GM23338 (cell line): ENCODE measurements at regions not wholly inside any gene's neighbourhood (a gene's known extent, or its start where the extent isn't known, plus 50 kb on each side); places are given as distances from the start of the nearest gene placed in this dataset.

ENCODE experiments used
- ATAC-seq: fragments of 200-7000 bp; cut with Tn5 transposase; 3 replicates; pipeline ENCODE4 v1.9.1; 2020
- DNase-seq: peaks from one replicate; pipeline ENCODE4 v3.0.0-alpha.2; 2015; ENCODE audit warnings: low spot score
- H2AFZ ChIP-seq: fragments of 200-600 bp; sonication (generic); 2 replicates; pipeline ENCODE4 v1.8.0; 2016; ENCODE audit warnings: antibody characterized with exemption, mild to moderate bottlenecking, moderate library complexity
- H3F3A ChIP-seq: fragments of 200-600 bp; sonication (generic); replicated peaks from 2 replicates; pipeline ENCODE4 v1.8.0; 2017; ENCODE audit warnings: antibody characterized with exemption, mixed run types, low read depth
- H3K27ac ChIP-seq: fragments of 200-600 bp; sonication (generic); 2 replicates; pipeline ENCODE4 v1.6.1; 2016; ENCODE audit warnings: low read depth
- H3K27me3 ChIP-seq: fragments of 200-600 bp; sonication (generic); 2 replicates; pipeline ENCODE4 v1.8.0; 2016; ENCODE audit warnings: mild to moderate bottlenecking, mixed run types, moderate library complexity; ENCODE audit not compliant: insufficient read depth
- H3K36me3 ChIP-seq: fragments of 200-600 bp; sonication (generic); 2 replicates; pipeline ENCODE4 v1.8.0; 2016; ENCODE audit warnings: mild to moderate bottlenecking; ENCODE audit not compliant: insufficient read depth
- H3K4me1 ChIP-seq: fragments of 200-600 bp; sonication (generic); 2 replicates; pipeline ENCODE4 v1.8.0; 2016; ENCODE audit warnings: mild to moderate bottlenecking, moderate library complexity; ENCODE audit not compliant: insufficient read depth
- H3K4me2 ChIP-seq: fragments of 200-600 bp; sonication (generic); 2 replicates; pipeline ENCODE4 v1.7.1; 2017; ENCODE audit warnings: mixed run types
- H3K4me3 ChIP-seq: fragments of 200-600 bp; sonication (generic); 2 replicates; pipeline ENCODE4 v1.6.1; 2016; ENCODE audit warnings: mixed run types
- H3K79me2 ChIP-seq: fragments of 200-600 bp; sonication (generic); replicated peaks from 2 replicates; pipeline ENCODE4 v1.8.0; 2017; ENCODE audit warnings: mild to moderate bottlenecking; ENCODE audit not compliant: insufficient read depth
- H3K9me2 ChIP-seq: fragments of 200-600 bp; sonication (generic); 2 replicates; pipeline ENCODE4 v1.8.0; 2017; ENCODE audit not compliant: insufficient read depth
- H4K20me1 ChIP-seq: fragments of 200-600 bp; sonication (generic); replicated peaks from 2 replicates; pipeline ENCODE4 v1.8.0; 2017; ENCODE audit warnings: mild to moderate bottlenecking; ENCODE audit not compliant: insufficient read depth
- H3K27ac Mint-ChIP-seq: 2 replicates; pipeline ENCODE4 v1.8.0; 2020; ENCODE audit warnings: inconsistent platforms, mild to moderate bottlenecking, moderate library complexity, mixed read lengths
- H3K27me3 Mint-ChIP-seq: 3 replicates; pipeline ENCODE4 v1.8.0; 2022; ENCODE audit warnings: low read depth, mild to moderate bottlenecking, moderate library complexity, mixed read lengths, inconsistent platforms; ENCODE audit not compliant: insufficient read depth, poor library complexity
- H3K36me3 Mint-ChIP-seq: 3 replicates; pipeline ENCODE4 v1.8.0; 2021; ENCODE audit warnings: low read depth, mild to moderate bottlenecking, inconsistent platforms, moderate library complexity, mixed read lengths
- H3K4me1 Mint-ChIP-seq: 3 replicates; pipeline ENCODE4 v1.8.0; 2020; ENCODE audit warnings: mild to moderate bottlenecking, inconsistent platforms, mixed read lengths
- H3K4me3 Mint-ChIP-seq: 3 replicates; pipeline ENCODE4 v1.8.0; 2021; ENCODE audit warnings: moderate library complexity, mild to moderate bottlenecking, inconsistent platforms, mixed read lengths
- H3K9me3 Mint-ChIP-seq: 3 replicates; pipeline ENCODE4 v1.8.0; 2020; ENCODE audit warnings: moderate library complexity, mild to moderate bottlenecking, inconsistent platforms, mixed read lengths
- CREB1 ChIP-seq: fragments of 250-450 bp; sonication (Bioruptor Pico); IDR thresholded peaks from 2 replicates; pipeline ENCODE4 v1.5.0; 2020; ENCODE audit warnings: low read depth, mild to moderate bottlenecking, moderate library complexity
- ETS1 ChIP-seq: IDR thresholded peaks from 2 replicates; pipeline ENCODE4 v1.6.1; 2016; ENCODE audit warnings: antibody characterized with exemption
- EZH2phosphoT487 ChIP-seq: fragments of 200-600 bp; sonication (generic); IDR thresholded peaks from one replicate; pipeline ENCODE4 v1.8.1; 2018; ENCODE audit warnings: antibody characterized with exemption; ENCODE audit not compliant: unreplicated experiment
- JUNB ChIP-seq: IDR thresholded peaks from one replicate; pipeline ENCODE4 v1.6.1; 2016; ENCODE audit warnings: antibody characterized with exemption; ENCODE audit not compliant: unreplicated experiment
- NANOG ChIP-seq: IDR thresholded peaks from 2 replicates; pipeline ENCODE4 v1.6.1; 2016; ENCODE audit warnings: antibody characterized with exemption, borderline replicate concordance
- POLR2AphosphoS5 ChIP-seq: IDR thresholded peaks from 2 replicates; pipeline ENCODE4 v1.6.1; 2016; ENCODE audit warnings: antibody characterized with exemption, low read depth
- STAT1 ChIP-seq: IDR thresholded peaks from one replicate; pipeline ENCODE4 v1.6.1; 2016; ENCODE audit warnings: antibody characterized with exemption; ENCODE audit not compliant: unreplicated experiment
- ZNF331 ChIP-seq: fragments of 250-450 bp; sonication (Bioruptor Pico); IDR thresholded peaks from 2 replicates; pipeline ENCODE4 v1.5.0; 2020; ENCODE audit warnings: low read depth, mild to moderate bottlenecking, moderate library complexity
- TF ChIP-seq, protein P1 (sequence below): IDR thresholded peaks from one replicate; pipeline ENCODE4 v1.6.1; 2018; ENCODE audit warnings: antibody characterized with exemption; ENCODE audit not compliant: unreplicated experiment

GRCh38 chr1:79110749-79111148 is 104.2 kb upstream of the ADGRL4 start (continued):
- no peak for TF ChIP-seq ZNF331
- TF ChIP-seq STAT1: no peak
- no peak for TF ChIP-seq CREB1
- TF ChIP-seq, protein P1, sequence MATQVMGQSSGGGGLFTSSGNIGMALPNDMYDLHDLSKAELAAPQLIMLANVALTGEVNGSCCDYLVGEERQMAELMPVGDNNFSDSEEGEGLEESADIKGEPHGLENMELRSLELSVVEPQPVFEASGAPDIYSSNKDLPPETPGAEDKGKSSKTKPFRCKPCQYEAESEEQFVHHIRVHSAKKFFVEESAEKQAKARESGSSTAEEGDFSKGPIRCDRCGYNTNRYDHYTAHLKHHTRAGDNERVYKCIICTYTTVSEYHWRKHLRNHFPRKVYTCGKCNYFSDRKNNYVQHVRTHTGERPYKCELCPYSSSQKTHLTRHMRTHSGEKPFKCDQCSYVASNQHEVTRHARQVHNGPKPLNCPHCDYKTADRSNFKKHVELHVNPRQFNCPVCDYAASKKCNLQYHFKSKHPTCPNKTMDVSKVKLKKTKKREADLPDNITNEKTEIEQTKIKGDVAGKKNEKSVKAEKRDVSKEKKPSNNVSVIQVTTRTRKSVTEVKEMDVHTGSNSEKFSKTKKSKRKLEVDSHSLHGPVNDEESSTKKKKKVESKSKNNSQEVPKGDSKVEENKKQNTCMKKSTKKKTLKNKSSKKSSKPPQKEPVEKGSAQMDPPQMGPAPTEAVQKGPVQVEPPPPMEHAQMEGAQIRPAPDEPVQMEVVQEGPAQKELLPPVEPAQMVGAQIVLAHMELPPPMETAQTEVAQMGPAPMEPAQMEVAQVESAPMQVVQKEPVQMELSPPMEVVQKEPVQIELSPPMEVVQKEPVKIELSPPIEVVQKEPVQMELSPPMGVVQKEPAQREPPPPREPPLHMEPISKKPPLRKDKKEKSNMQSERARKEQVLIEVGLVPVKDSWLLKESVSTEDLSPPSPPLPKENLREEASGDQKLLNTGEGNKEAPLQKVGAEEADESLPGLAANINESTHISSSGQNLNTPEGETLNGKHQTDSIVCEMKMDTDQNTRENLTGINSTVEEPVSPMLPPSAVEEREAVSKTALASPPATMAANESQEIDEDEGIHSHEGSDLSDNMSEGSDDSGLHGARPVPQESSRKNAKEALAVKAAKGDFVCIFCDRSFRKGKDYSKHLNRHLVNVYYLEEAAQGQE: no peak
- no peak for TF ChIP-seq NANOG
- TF ChIP-seq JUNB: no peak

DNA sequence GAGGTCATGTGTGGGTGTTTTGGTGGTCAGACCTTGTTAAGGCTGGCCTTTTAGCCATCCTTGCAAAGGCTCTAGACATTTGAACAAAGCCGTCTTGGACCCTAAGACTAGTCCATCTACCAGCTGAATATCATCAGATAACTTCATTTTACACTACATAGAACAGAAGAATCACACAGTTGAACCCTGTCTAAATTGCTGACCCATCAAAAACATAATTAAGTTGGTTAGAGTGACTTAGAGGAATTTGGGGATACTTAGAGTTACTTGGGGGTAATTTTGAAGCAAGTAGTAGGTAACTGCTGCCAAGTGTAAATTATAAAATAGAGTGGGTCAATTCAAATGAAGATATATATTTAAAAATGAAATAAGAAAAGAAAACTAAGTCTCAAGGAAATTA is 102.9 kb upstream of the ADGRL4 start:
- H3K9me3 Mint-ChIP-seq: no peaks in the 10 kb centered on the region; the same call in 2 of the 3 replicates
- H3K27me3 Mint-ChIP-seq: no peaks in the 10 kb centered on the region
- H3K27me3 ChIP-seq: no peaks in the 10 kb centered on the region
- no peak for TF ChIP-seq EZH2phosphoT487
- H3K27ac Mint-ChIP-seq: no peak overlapping the region
- H3K36me3 ChIP-seq: no peaks in the 10 kb centered on the region
- 0 out of 2 replicates have a peak, but pooled peaks cover 10% of the 10 kb centered on the region for H3K9me2 ChIP-seq
- ATAC-seq: no peak
- H3K36me3 Mint-ChIP-seq: no peaks in the 10 kb centered on the region
- no peaks in the 10 kb centered on the region for H3K79me2 ChIP-seq
- H3K4me2 ChIP-seq: no peak overlapping the region
- no peak for DNase-seq
- H3K4me1 Mint-ChIP-seq: no peaks in the 10 kb centered on the region
- no peak overlapping the region for H3K4me3 ChIP-seq
- H3K27ac ChIP-seq: no peak overlapping the region
- H3F3A ChIP-seq: no peaks in the 10 kb centered on the region
- H4K20me1 ChIP-seq: no peaks in the 10 kb centered on the region
- H3K4me3 Mint-ChIP-seq: no peak overlapping the region
- no peaks in the 10 kb centered on the region for H3K4me1 ChIP-seq
- no peak overlapping the region for H2AFZ ChIP-seq

DNA sequence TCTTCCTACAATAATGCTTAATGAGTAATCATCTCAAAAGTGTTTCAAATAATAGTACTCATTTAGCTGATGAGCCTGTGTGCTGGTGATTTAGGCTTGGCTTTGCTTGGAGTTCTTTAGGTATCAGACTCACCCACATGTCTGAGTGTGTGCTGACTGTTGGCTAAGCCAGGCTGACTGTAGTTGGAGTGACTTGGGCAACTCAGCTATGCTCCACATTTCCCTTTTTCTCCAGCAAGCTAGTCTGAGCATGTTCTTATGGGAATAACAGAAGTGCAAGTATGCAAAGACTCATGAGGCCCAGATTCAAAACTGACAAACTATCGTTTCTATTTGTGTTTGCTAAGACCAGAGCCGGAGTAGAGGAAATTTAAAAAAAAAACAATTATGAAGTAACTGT is 99.0 kb upstream of the ADGRL4 start:
- Histone ChIP-seq H3F3A (no peaks in the 10 kb centered on the region), H4K20me1 (no peaks in the 10 kb centered on the region), H3K4me3 (no peak overlapping the region), H3K36me3 (no peaks in the 10 kb centered on the region), H3K4me2 (no peak overlapping the region), H3K9me2 (0 out of 2 replicates have a peak, but pooled peaks cover 6% of the 10 kb centered on the region), H3K27me3 (no peaks in the 10 kb centered on the region), H3K4me1 (no peaks in the 10 kb centered on the region), H3K27ac (no peak overlapping the region), H2AFZ (no peak overlapping the region), H3K79me2 (no peaks in the 10 kb centered on the region)
- H3K4me1 Mint-ChIP-seq: 0 out of 3 replicates have a peak, but pooled peaks cover under 1% of the 10 kb centered on the region
- H3K27me3 Mint-ChIP-seq: no peaks in the 10 kb centered on the region
- no peak overlapping the region for H3K27ac Mint-ChIP-seq
- H3K4me3 Mint-ChIP-seq: no peak overlapping the region
- ATAC-seq (no peak), DNase-seq (no peak)
- TF ChIP-seq, protein P1: no peak
- TF ChIP-seq POLR2AphosphoS5 (no peak), ETS1 (no peak)
- H3K36me3 Mint-ChIP-seq: no peaks in the 10 kb centered on the region
- no peaks in the 10 kb centered on the region for H3K9me3 Mint-ChIP-seq
